Ovary (tissue), 3 donors: ENCODE measurements at regions not wholly inside any gene's neighbourhood (a gene's known extent, or its start where the extent isn't known, plus 50 kb on each side); places are given as distances from the start of the nearest gene placed in this dataset.

Source experiments
- CTCF ChIP-seq, 3 donors: fragments of 450-650 bp in 2 of 3; fragments of 200-600 bp in 1 of 3; IDR thresholded peaks; one replicate each; pipeline versions ENCODE4 v1.5.1 to v1.8.0; 2016 to 2022; ENCODE audit warnings: antibody characterized with exemption in 3 of 3, mild to moderate bottlenecking in 1 of 3
- POLR2A ChIP-seq: fragments of 450-650 bp; IDR thresholded peaks from one replicate; pipeline ENCODE4 v1.6.1; 2017; ENCODE audit warnings: antibody characterized with exemption, mild to moderate bottlenecking, moderate library complexity
- donor health status: DM: no; HTN: no; CAD: no.

DNA sequence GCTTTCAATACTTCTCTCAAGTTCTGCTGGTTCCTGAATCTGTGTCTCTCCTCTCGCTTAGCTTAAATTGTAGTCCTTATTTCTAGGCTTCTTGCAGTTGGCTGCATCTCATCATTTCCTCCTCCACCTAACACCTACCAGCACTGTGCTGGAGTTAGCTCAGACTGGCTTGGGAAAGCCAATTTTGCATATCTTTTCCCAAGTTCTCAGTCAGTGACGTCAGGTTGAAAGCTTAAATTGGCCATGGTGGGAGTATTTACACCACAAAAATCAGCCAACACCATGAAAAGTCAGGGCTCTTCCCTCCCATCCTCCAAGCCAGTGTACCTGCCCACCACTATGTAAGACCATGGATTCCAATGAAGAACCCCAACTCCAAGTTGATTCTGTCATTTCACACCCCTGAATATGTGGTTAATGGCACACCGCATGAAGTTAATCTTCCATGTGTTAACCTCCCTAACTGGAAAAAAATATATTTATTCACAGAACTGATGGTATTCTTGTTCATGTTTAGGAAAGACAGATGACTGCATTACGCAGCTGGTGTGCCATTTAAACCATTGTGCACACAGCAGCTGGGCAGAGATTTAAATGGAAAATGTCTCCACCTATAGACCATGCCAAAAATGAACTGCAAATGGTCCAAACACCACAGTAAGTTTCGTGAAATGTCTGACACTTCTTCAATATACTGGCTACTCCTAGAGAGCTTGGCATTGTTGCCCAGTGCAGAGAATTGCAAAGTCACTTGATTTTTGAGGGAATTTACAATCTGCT is 274.1 kb upstream of the MAP3K7 start:
- TF ChIP-seq CTCF (IDR thresholded peaks at IDR 0.05): no peak
- TF ChIP-seq POLR2A: no peak
